HG02642 (cell line): ENCODE measurements at regions not wholly inside any gene's neighbourhood (a gene's known extent, or its start where the extent isn't known, plus 50 kb on each side); places are given as distances from the start of the nearest gene placed in this dataset.

Experiments
- ATAC-seq: cut with Tn5 transposase; IDR thresholded peaks from one replicate; pipeline ENCODE4 v1.9.1; 2021; ENCODE audit warnings: mild to moderate bottlenecking; ENCODE audit not compliant: unreplicated experiment, poor library complexity

DNA sequence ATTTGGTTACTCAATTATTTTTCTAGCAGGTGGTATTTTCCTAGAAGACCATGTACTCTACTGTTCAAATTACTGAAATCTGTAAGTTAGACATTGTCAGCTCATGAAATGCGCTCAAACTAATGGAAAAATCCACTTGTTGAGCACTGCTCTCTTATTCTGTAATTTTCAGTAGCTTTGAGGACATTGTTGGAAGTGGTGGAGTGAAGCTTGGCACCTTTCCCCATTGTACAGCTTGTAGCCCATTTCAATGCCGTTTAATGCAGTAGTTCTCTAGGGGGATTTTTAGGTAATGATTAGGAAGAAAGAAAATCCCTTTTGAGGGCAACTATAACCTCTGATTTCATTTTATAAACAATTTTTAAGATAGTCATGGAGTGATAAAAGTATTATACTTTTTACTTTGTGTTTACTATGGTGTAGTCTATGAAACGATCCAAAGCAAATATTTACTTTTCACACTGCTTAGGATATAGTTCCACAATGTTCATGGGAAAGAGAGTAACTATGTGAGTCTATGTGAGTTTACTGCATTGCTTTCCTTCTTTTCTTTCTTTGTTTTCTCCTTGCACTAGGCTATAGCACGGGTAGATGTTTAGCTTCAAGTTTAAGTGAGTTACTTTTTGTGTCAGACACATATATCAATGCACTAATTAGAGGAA is 165.8 kb upstream of the ANKH start:
- no peak for ATAC-seq

- ATAC-seq = no peak
Observed at GRCh38 chr5:15034379-15034778, 162.8 kb upstream of the ANKH start.

GRCh38 chr5:15031180-15031579 is 159.6 kb upstream of the ANKH start:
- no peak for ATAC-seq

GRCh38 chr5:15027764-15028163 is 156.2 kb upstream of the ANKH start:
- no peak for ATAC-seq

DNA sequence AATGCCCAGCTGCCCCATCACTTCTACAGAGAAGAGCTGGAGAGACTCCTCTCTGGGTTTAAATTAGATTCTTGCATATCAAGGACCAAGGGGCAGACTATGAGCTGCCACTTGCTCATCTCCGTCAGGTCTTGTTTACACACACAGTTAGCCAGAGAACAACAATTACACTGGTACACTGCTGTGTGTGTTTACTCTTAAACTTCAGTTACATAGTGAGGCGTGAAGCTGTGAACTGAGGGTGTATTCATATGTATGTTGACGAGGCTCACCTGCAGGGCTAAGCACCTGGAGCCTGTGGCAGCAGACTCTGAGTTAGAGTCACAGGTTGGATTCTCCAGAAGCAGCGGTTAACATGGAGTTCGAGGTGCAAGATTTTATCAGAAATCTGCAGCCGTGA is 155.4 kb upstream of the ANKH start:
- ATAC-seq = no peak

DNA sequence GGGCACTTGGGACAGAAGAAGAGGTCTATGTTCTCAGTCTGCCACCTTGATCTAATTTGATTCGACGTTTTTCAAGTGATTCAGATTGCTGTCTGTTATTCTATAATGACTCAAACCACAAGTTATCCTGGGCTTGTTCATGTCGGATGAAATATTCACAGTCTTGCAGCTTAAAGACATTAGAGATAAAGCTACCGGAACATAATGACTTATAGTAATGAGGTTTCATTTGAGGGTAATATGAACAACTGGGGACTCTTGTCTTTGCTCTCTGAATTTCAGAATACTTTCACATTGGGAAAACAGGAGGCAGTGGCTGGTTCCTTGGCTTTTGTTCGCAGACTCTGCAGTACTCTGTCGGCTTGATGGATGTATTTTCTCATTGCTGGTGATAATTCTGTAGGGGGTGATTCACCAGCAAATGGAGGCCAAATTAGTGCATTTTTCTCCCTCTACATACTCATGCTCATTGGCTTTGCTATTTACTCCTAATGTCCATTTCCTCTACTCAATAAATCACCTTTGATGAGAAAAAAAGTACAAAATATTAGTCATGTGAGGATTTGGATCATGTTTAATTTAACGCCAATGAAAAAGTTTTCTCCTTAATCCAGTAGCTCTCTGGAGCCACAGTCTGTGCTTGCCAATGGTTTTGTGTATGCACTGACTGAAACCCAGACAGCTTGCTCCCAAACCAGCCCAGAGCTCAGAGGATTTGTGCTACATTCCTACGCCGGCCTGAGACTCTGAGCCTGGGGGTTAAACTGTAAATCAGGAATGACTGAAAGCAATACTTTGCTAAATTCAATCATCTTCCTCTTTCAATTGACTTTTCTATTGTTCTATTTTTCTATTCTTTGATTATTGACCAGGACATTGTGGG is 154.7 kb upstream of the ANKH start:
- ATAC-seq = no peak

DNA sequence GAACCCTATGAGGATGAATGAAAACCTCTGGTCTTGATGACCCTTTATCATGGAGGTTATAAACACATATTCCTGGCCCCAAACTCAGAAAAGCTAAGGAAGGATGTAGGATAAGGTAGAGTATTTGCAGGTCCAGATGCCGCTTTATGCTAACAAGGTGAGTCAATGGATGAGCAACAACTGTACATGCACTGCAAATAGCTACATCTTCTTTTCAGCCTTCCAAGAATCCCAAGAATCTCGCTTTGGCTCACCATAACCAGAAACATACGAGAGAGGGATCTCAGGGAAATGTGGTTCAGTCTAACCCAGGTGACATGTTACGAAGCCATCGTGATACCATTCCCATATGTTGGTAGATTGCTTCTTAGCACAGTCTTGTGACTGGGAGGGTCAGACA is 152.3 kb upstream of the ANKH start:
- ATAC-seq = no peak

DNA sequence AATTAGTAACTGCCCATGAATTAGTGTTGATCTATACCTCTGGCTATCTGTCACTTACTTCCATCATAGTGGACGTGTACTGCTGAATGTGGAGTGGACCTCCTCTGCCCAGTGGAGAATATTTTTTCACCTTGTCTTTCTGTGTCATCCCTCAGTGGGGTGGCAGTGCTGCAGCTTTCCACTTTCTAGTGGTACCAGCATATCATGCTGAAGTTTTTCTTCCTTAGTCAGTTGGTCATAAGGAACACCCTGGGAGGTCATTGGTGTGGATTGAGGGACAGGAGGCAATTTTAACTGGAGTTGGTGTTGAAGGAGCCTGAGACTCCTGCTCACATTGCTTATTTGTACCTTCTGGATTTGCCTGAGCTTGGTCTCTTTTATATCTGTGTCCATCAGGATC is 151.7 kb upstream of the ANKH start:
- ATAC-seq = no peak

GRCh38 chr5:15021266-15022046 is 149.9 kb upstream of the ANKH start:
- no peak for ATAC-seq

DNA sequence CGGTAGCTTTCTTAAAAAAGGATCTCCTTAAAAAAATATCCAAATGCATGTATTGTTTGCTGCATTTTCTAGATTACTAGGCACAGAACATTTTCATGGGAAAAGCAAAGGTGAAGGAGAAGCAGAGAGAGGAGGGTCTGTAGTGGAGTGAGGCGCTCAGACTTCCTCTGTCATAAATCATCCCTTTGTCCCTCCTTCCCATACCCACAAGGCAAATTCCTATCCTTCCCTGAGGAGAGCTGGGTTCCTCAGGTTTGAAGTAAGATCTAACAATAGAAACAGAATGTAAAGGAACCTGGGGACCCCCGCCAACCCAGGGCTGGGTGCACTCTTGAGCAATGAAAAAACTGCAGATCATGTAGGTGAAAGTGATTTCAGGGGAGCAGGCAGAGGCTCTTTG is 149.2 kb upstream of the ANKH start:
- ATAC-seq = no peak

- no peak for ATAC-seq
Observed at GRCh38 chr5:15014809-15015208, 143.2 kb upstream of the ANKH start.

GRCh38 chr5:15013654-15014463 is 142.3 kb upstream of the ANKH start:
- ATAC-seq = peak; percentile 69

DNA sequence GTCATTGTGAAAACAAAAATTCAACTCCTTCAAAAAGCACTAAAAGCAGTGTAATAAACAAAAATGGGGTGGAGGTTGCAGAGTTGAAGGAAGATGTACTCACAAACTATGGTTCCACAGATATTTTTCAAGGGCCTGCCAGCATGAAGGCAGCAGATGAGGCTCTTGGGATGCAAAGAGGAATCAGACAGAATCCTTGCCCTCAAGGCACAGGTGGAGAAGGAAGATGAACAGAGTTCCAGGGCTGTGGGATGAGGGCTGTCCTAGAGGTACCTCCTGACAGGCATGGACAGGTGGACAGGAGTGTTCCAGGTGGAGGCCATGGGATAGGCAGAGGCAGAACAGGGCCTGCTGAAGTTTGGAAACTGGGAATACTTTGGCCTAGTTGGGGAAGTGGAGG is 140.5 kb upstream of the ANKH start:
- ATAC-seq = no peak

DNA sequence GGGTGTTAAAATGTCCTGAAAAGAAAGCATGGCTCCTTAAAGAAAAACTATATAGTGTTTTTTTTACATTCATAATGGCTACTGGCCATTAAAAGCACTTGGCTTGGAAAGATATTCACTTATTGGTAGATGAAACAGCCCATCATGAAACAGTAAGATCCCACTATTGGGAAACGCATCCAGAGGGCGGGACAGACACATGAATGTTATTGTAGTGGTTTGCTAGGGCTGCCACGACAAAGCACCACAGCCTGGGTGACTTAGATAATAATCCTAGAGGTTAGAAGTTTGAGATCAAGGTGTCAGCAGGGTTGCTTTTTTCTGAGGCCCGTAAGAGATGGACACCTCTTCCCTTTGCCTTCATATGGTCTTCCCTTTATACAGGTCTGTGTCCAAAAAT is 139.4 kb upstream of the ANKH start:
- no peak for ATAC-seq

DNA sequence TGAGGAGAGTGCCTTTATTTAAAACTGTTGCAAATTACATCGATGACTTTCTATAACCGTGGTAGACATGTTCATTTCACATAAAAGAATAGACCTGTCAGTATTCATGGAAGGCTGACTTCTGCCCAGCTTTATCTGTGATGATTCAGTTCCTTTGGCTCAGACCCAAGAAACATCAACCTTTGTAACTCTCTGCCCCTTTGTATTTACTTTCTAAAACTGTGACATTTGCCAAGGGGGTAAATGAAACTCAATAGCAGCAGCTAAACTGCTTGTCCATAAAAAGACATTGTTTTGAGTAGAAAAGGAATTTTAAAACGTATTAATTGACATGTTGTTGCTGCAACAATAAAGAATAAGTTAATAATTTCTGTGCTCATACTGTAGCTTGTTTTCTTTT is 137.8 kb upstream of the ANKH start:
- no peak for ATAC-seq

DNA sequence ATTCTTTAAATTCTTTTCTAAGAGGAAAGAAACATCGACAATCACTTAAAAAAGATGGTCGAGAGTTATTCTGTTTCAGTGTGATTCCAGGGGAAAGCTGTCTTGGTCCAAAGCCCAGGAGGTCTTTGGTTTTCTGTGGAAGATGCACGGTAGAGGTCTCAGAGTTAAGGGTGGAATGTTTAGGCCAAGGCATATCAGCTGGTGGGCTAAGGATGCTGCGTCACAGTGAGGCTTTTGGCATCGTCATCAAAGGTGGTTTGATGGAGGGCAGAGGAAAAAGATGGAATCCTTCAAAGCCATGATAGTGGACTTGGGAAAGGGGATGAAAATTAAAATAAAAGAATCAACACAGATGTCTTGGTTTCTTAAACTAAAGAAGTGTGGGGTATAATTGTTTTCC is 137.3 kb upstream of the ANKH start:
- ATAC-seq = no peak

- no peak for ATAC-seq
Observed at GRCh38 chr5:15008476-15008875, 136.9 kb upstream of the ANKH start.

GRCh38 chr5:15007646-15008045 is 136.1 kb upstream of the ANKH start:
- no peak for ATAC-seq

- ATAC-seq = no peak
Observed at GRCh38 chr5:15004506-15004905, 132.9 kb upstream of the ANKH start.

GRCh38 chr5:15003511-15003920 is 131.9 kb upstream of the ANKH start:
- peak; percentile 95 for ATAC-seq
